ENCODE measurements at regions not wholly inside any gene's neighbourhood (a gene's known extent, or its start where the extent isn't known, plus 50 kb on each side); places are given as distances from the start of the nearest gene placed in this dataset.

DNA sequence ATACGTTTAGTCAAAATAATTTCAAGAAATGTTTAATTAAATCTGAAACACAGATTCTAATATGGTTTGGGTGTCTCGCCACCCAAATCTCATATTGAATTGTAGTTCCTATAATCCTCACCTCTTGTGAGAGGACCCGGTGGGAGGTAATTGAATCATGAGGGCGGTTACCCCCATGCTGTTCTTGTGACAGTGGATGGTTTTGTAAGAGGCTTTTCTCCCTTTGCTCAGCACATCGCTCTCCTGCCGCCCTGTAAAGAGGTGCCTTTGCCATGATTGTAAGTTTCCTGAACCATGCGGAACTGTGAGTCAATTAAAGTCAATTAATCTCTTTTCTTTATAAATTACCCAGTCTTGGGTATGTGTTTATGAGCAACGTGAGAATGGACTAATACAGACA lies 1045.1 kb upstream of the POU3F3 start:
- WGBS (ENCODE audit: low lambda C conversion rate), result 6% methylated on average over 8 of the region's 8 CpGs
- H3K36me3 ChIP-seq (replicated peaks in 1 of 2; ENCODE audit: control insufficient read depth in 1 of 2, insufficient read depth in 2 of 2, low read length in 1 of 2), result no peaks in the 10 kb centered on the region
- no peaks in the 10 kb centered on the region for H3K4me1 ChIP-seq (ENCODE audit: control insufficient read depth in 1 of 2, insufficient read depth in 2 of 2, low read depth in 1 of 2, low read length in 1 of 2)
- no peak overlapping the region for H3K4me2 ChIP-seq
- H3F3A ChIP-seq (replicated peaks; ENCODE audit: insufficient read depth), result no peaks in the 10 kb centered on the region
- no peaks in the 10 kb centered on the region for H4K20me1 ChIP-seq (ENCODE audit: insufficient read depth)
- H3K9me3 ChIP-seq, result no peaks in the 10 kb centered on the region
- no peak overlapping the region for H3K9ac ChIP-seq
- H3K27ac ChIP-seq (ENCODE audit: low read depth in 2 of 2, low read length in 1 of 2), result no peak overlapping the region
- POLR2A ChIA-PET, result no interaction called here
- no peaks in the 10 kb centered on the region for H3K27me3 ChIP-seq (ENCODE audit: insufficient read depth)
- H2AFZ ChIP-seq (ENCODE audit: low read depth), result no peak overlapping the region
- TF ChIP-seq YY1 (IDR thresholded peaks at IDR 0.05; ENCODE audit: low read depth), result no peak
- TF ChIP-seq RCOR1 (IDR thresholded peaks at IDR 0.05; ENCODE audit: low read length), result no peak
- TF ChIP-seq TAF1 (IDR thresholded peaks at IDR 0.05; ENCODE audit: borderline replicate concordance, low read depth, low read length), result no peak
- no peak for TF ChIP-seq NRF1 (IDR thresholded peaks at IDR 0.05; ENCODE audit: low read depth, low read length)
- no peak for TF ChIP-seq TEAD4 (IDR thresholded peaks at IDR 0.05; ENCODE audit: borderline replicate concordance, insufficient read depth)
- TF ChIP-seq POLR2AphosphoS5 (IDR thresholded peaks at IDR 0.05; ENCODE audit: low read depth, low read length), result no peak
- no peak for TF ChIP-seq NFIC (IDR thresholded peaks at IDR 0.05; ENCODE audit: borderline replicate concordance)
- TF ChIP-seq IRF3 (IDR thresholded peaks at IDR 0.05; ENCODE audit: low read depth, low read length), result no peak
- TF ChIP-seq TCF12 (IDR thresholded peaks at IDR 0.05), result no peak
- no peak for TF ChIP-seq EZH2phosphoT487 (IDR thresholded peaks at IDR 0.05; ENCODE audit: borderline replicate concordance, low read depth)
- TF ChIP-seq MXI1 (IDR thresholded peaks at IDR 0.05; ENCODE audit: low read depth, low read length), result no peak
- H3K79me2 ChIP-seq (ENCODE audit: insufficient read depth), result no peaks in the 10 kb centered on the region
- no peak overlapping the region for H3K4me3 ChIP-seq (ENCODE audit: low read depth in 2 of 2, low read length in 1 of 2)
- DNase-seq, result no peak
- CTCF ChIA-PET, result no interaction called here
- H3K9me2 ChIP-seq, result no peaks in the 10 kb centered on the region

DNA sequence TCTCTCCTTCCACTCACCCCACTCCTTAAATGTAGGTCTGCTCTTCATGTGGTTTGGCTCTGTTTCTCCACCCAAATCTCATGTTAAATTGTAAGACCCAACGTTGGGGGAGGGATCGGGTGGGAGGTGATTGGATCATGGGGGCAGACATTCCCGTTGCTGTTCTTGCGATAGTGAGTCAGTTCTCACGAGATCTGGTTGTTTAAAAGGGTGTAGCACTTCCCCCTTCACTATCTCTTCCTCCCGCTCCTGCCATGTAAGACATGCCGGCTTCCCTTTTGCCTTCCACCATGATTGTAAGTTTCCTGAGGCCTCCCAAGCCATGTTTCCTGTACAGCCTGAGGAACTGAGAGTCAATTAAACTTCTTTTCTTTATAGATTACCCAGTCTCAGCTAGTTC lies 1044.5 kb upstream of the POU3F3 start:
- H3K4me1 ChIP-seq (ENCODE audit: control insufficient read depth in 1 of 2, insufficient read depth in 2 of 2, low read depth in 1 of 2, low read length in 1 of 2), result no peaks in the 10 kb centered on the region
- no peaks in the 10 kb centered on the region for H3K79me2 ChIP-seq (ENCODE audit: insufficient read depth)
- POLR2A ChIA-PET, result no interaction called here
- no peak overlapping the region for H3K4me2 ChIP-seq
- no peaks in the 10 kb centered on the region for H4K20me1 ChIP-seq (ENCODE audit: insufficient read depth)
- H3K4me3 ChIP-seq (ENCODE audit: low read depth in 2 of 2, low read length in 1 of 2), result no peak overlapping the region
- no peaks in the 10 kb centered on the region for H3K9me3 ChIP-seq
- H3K9me2 ChIP-seq, result no peaks in the 10 kb centered on the region
- CTCF ChIA-PET, result no interaction called here
- H3K9ac ChIP-seq, result no peak overlapping the region
- no peaks in the 10 kb centered on the region for H3F3A ChIP-seq (replicated peaks; ENCODE audit: insufficient read depth)
- no peak overlapping the region for H2AFZ ChIP-seq (ENCODE audit: low read depth)
- WGBS (ENCODE audit: low lambda C conversion rate), result 5% methylated on average over 7 of the region's 7 CpGs
- H3K36me3 ChIP-seq (replicated peaks in 1 of 2; ENCODE audit: control insufficient read depth in 1 of 2, insufficient read depth in 2 of 2, low read length in 1 of 2), result no peaks in the 10 kb centered on the region
- H3K27ac ChIP-seq (ENCODE audit: low read depth in 2 of 2, low read length in 1 of 2), result no peak overlapping the region
- no peaks in the 10 kb centered on the region for H3K27me3 ChIP-seq (ENCODE audit: insufficient read depth)
- TF ChIP-seq NFIC (IDR thresholded peaks at IDR 0.05; ENCODE audit: borderline replicate concordance) (no peak), RFX5 (IDR thresholded peaks at IDR 0.05; ENCODE audit: low read length) (no peak), IRF3 (IDR thresholded peaks at IDR 0.05; ENCODE audit: low read depth, low read length) (no peak), YY1 (IDR thresholded peaks at IDR 0.05; ENCODE audit: low read depth) (no peak), CHD2 (IDR thresholded peaks at IDR 0.05; ENCODE audit: low read length, partially characterized antibody) (no peak), JUND (IDR thresholded peaks at IDR 0.05) (no peak), SMC3 (IDR thresholded peaks at IDR 0.05; ENCODE audit: low read depth, low read length) (no peak)
- TF ChIP-seq, protein P1, sequence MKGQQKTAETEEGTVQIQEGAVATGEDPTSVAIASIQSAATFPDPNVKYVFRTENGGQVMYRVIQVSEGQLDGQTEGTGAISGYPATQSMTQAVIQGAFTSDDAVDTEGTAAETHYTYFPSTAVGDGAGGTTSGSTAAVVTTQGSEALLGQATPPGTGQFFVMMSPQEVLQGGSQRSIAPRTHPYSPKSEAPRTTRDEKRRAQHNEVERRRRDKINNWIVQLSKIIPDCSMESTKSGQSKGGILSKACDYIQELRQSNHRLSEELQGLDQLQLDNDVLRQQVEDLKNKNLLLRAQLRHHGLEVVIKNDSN (IDR thresholded peaks at IDR 0.05; ENCODE audit: borderline replicate concordance, low read depth), result no peak
- DNase-seq, result no peak
